ENCODE measurements at regions not wholly inside any gene's neighbourhood (a gene's known extent, or its start where the extent isn't known, plus 50 kb on each side); places are given as distances from the start of the nearest gene placed in this dataset.

- no peak for TF ChIP-seq CTCF (IDR thresholded peaks at IDR 0.05)
- no peak for TF ChIP-seq POLR2A (IDR thresholded peaks at IDR 0.05)
These were observed 244.7 kb downstream of the EIPR1 start for GRCh38 chr2:3132966-3133365.
